PC-9 (cell line): ENCODE measurements at regions not wholly inside any gene's neighbourhood (a gene's known extent, or its start where the extent isn't known, plus 50 kb on each side); places are given as distances from the start of the nearest gene placed in this dataset.

Experiments used
- BruUV-seq: library from RNA; stranded (reverse); fragments of 400-500 nt; replicated peaks from 2 replicates; lab custom pipeline; 2021; lab: Mats Ljungman, UMichigan
- CTCF ChIA-PET: fragments of 300-600 bp; sonication (Branson Sonifier 250); formaldehyde crosslinking; loops from one replicate; lab custom pipeline; 2022; ENCODE audit warnings: antibody characterized with exemption; lab: Charles Lee
- POLR2A ChIA-PET: fragments of 300-600 bp; sonication (Branson Sonifier 250); formaldehyde crosslinking; loops from one replicate; lab custom pipeline; 2022; ENCODE audit warnings: antibody characterized with exemption; ENCODE audit not compliant: unreplicated experiment; lab: Charles Lee
- DNase-seq, 2 experiments: peaks; one replicate each; pipeline versions ENCODE4 v3.0.0 to v3.0.0-alpha.2; 2015 to 2022; ENCODE audit warnings: mixed read lengths in 1 of 2
- H2AFZ ChIP-seq: fragments of 200-600 bp; sonication (generic); 2 replicates; pipeline ENCODE4 v1.8.1; 2017; ENCODE audit warnings: antibody characterized with exemption
- H3F3A ChIP-seq: fragments of 200-600 bp; sonication (generic); 2 replicates; pipeline ENCODE4 v1.8.1; 2017; ENCODE audit warnings: antibody characterized with exemption, mild to moderate bottlenecking, low read depth; ENCODE audit not compliant: insufficient read depth
- H3K27ac ChIP-seq: fragments of 200-600 bp; sonication (generic); 2 replicates; pipeline ENCODE4 v1.6.1; 2016; ENCODE audit warnings: mixed run types
- H3K27me3 ChIP-seq: fragments of 200-600 bp; sonication (generic); 2 replicates; pipeline ENCODE4 v1.6.1; 2016; ENCODE audit warnings: low read depth, mixed run types; ENCODE audit not compliant: insufficient read depth
- H3K36me3 ChIP-seq: fragments of 200-600 bp; sonication (generic); 2 replicates; pipeline ENCODE4 v1.6.1; 2016; ENCODE audit warnings: low read depth, mixed run types
- H3K4me1 ChIP-seq: fragments of 200-600 bp; sonication (generic); replicated peaks from 2 replicates; pipeline ENCODE4 v1.6.1; 2016; ENCODE audit warnings: mixed run types; ENCODE audit not compliant: insufficient read depth
- H3K4me2 ChIP-seq: fragments of 200-600 bp; sonication (generic); 2 replicates; pipeline ENCODE4 v1.6.1; 2017; ENCODE audit warnings: mixed run types
- H3K4me3 ChIP-seq: fragments of 200-600 bp; sonication (generic); 2 replicates; pipeline ENCODE4 v1.6.1; 2016; ENCODE audit warnings: mixed run types
- H3K79me2 ChIP-seq: fragments of 200-600 bp; sonication (generic); 2 replicates; pipeline ENCODE4 v1.6.1; 2017; ENCODE audit warnings: low read depth, mixed run types
- H3K9me2 ChIP-seq: fragments of 200-600 bp; sonication (generic); 2 replicates; pipeline ENCODE4 v1.8.1; 2017; ENCODE audit warnings: mild to moderate bottlenecking; ENCODE audit not compliant: insufficient read depth
- H3K9me3 ChIP-seq: fragments of 200-600 bp; sonication (generic); 2 replicates; pipeline ENCODE4 v1.8.1; 2016; ENCODE audit warnings: low read depth; ENCODE audit not compliant: insufficient read depth
- H4K20me1 ChIP-seq: fragments of 200-600 bp; sonication (generic); 2 replicates; pipeline ENCODE4 v1.8.1; 2017; ENCODE audit not compliant: insufficient read depth
- CTCF ChIP-seq: fragments of 200-600 bp; sonication (generic); conservative IDR thresholded peaks from 2 replicates; pipeline ENCODE4 v1.6.1; 2017; ENCODE audit warnings: mixed run types, antibody characterized with exemption, mild to moderate bottlenecking, moderate library complexity
- EZH2 ChIP-seq: fragments of 200-600 bp; sonication (generic); IDR thresholded peaks from 2 replicates; pipeline ENCODE4 v1.8.0; 2017; ENCODE audit warnings: antibody characterized with exemption, low read depth
- intact Hi-C: fragments of 100-400 bp; cut with micrococcal nuclease; formaldehyde crosslinking; loops from one replicate; pipeline ENCODE4 v1.10.0; 2022; ENCODE audit not compliant: unreplicated experiment

DNA sequence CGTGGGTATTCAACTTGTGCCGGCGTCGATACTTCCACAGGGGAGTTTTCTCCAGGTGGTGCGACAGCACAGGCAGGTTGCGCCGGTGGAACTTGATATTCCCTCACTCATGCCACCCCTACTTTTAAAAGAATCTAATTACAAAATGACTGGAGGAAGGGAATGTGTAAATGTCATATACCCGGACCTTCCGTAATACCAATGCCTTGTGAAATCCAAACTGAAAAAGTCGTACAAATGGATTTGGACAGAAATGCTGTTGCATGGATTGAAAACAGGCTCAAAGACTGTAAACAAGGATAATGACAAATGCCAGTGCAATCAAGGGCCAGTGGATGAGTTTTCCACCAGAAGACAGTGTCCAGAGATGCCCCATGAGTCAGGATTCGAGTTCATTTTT is 235.3 kb upstream of the USP25 start:
- no peaks in the 10 kb centered on the region for H3F3A ChIP-seq
- ChIA-PET CTCF (no interaction called here), POLR2A (no interaction called here)
- BruUV-seq, result no TSS peak
- no peaks in the 10 kb centered on the region for H3K36me3 ChIP-seq
- no peaks in the 10 kb centered on the region; the same call in 1 of the 2 replicates for H3K9me2 ChIP-seq
- intact Hi-C loops, result no loop called here
- no peaks in the 10 kb centered on the region for H3K27me3 ChIP-seq
- TF ChIP-seq CTCF (no peak), EZH2 (no peak)
- H3K27ac ChIP-seq, result no peak overlapping the region
- H3K9me3 ChIP-seq, result no peaks in the 10 kb centered on the region
- no peak for DNase-seq
- H3K79me2 ChIP-seq, result no peaks in the 10 kb centered on the region
- no peak overlapping the region for H2AFZ ChIP-seq
- no peak overlapping the region for H3K4me2 ChIP-seq
- no peak overlapping the region for H3K4me3 ChIP-seq
- no peaks in the 10 kb centered on the region for H4K20me1 ChIP-seq
- H3K4me1 ChIP-seq, result no peaks in the 10 kb centered on the region

- Histone ChIP-seq H3K9me3 (no peaks in the 10 kb centered on the region), H3K4me2 (no peak overlapping the region), H3K4me1 (no peaks in the 10 kb centered on the region), H3K27ac (no peak overlapping the region), H4K20me1 (no peaks in the 10 kb centered on the region), H3K9me2 (no peaks in the 10 kb centered on the region), H3F3A (no peaks in the 10 kb centered on the region), H3K27me3 (no peaks in the 10 kb centered on the region), H3K36me3 (no peaks in the 10 kb centered on the region), H2AFZ (no peak overlapping the region), H3K79me2 (no peaks in the 10 kb centered on the region), H3K4me3 (no peak overlapping the region)
- TF ChIP-seq CTCF (no peak), EZH2 (no peak)
- POLR2A ChIA-PET, result no interaction called here
- intact Hi-C loops, result no loop called here
- no TSS peak for BruUV-seq
- no peak for DNase-seq
- CTCF ChIA-PET, result no interaction called here
Observed at GRCh38 chr21:15495965-15496364, 233.8 kb upstream of the USP25 start.

- H3K4me3 ChIP-seq, result no peak overlapping the region
- H3K4me2 ChIP-seq, result no peak overlapping the region
- H4K20me1 ChIP-seq, result no peaks in the 10 kb centered on the region
- ChIA-PET POLR2A (no interaction called here), CTCF (no interaction called here)
- no peaks in the 10 kb centered on the region for H3K9me2 ChIP-seq
- H3K27ac ChIP-seq, result no peak overlapping the region
- no peak overlapping the region for H2AFZ ChIP-seq
- no peaks in the 10 kb centered on the region for H3F3A ChIP-seq
- no peak for DNase-seq
- no peaks in the 10 kb centered on the region for H3K79me2 ChIP-seq
- intact Hi-C loops, result no loop called here
- H3K36me3 ChIP-seq, result no peaks in the 10 kb centered on the region
- no TSS peak for BruUV-seq
- no peaks in the 10 kb centered on the region for H3K4me1 ChIP-seq
- no peaks in the 10 kb centered on the region for H3K27me3 ChIP-seq
- no peaks in the 10 kb centered on the region for H3K9me3 ChIP-seq
- TF ChIP-seq CTCF (no peak), EZH2 (no peak)
Observed at GRCh38 chr21:15496911-15497310, 232.9 kb upstream of the USP25 start.
